Activated CD4-positive, alpha-beta T cell treated with anti-CD3 and anti-CD28 coated beads for 36 hours (primary cell): ENCODE measurements at regions not wholly inside any gene's neighbourhood (a gene's known extent, or its start where the extent isn't known, plus 50 kb on each side); places are given as distances from the start of the nearest gene placed in this dataset.

Experiments used
- ATAC-seq: fragments of 200-7000 bp; cut with Tn5 transposase; one replicate; pipeline ENCODE4 v1.10.0; 2021; ENCODE audit warnings: mild to moderate bottlenecking, moderate library complexity
- CTCF ChIA-PET: fragments of 350-600 bp; sonication (Branson Sonifier 250); formaldehyde crosslinking; loops from one replicate; lab custom pipeline; 2021; ENCODE audit warnings: antibody characterized with exemption; lab: Charles Lee
- POLR2A ChIA-PET: fragments of 350-600 bp; sonication (Branson Sonifier 250); formaldehyde crosslinking; loops from one replicate; lab custom pipeline; 2021; ENCODE audit warnings: antibody characterized with exemption, inconsistent platforms; lab: Charles Lee
- DNase-seq: peaks from one replicate; pipeline ENCODE4 v3.0.0-alpha.2; 2020
- H3K27ac Mint-ChIP-seq: one replicate; pipeline ENCODE4 v1.8.0; 2021; ENCODE audit warnings: mixed read lengths
- H3K27me3 Mint-ChIP-seq: one replicate; pipeline ENCODE4 v1.8.0; 2021; ENCODE audit warnings: mixed read lengths
- H3K36me3 Mint-ChIP-seq: one replicate; pipeline ENCODE4 v1.8.0; 2021; ENCODE audit warnings: low read depth, mixed read lengths
- H3K4me1 Mint-ChIP-seq: one replicate; pipeline ENCODE4 v1.8.0; 2021; ENCODE audit warnings: mixed read lengths
- H3K4me3 Mint-ChIP-seq: one replicate; pipeline ENCODE4 v1.8.0; 2021; ENCODE audit warnings: mild to moderate bottlenecking, moderate library complexity, mixed read lengths
- H3K9me3 Mint-ChIP-seq: one replicate; pipeline ENCODE4 v1.8.0; 2021; ENCODE audit warnings: low read depth, mixed read lengths
- intact Hi-C, 2 experiments: fragments of 100-400 bp; cut with DNase I in 1 of 2; cut with micrococcal nuclease in 1 of 2; formaldehyde crosslinking; loops; one replicate each; pipeline versions ENCODE4 v1.14.2 to v1.15.1; 2022 to 2024; cut with DNase I, micrococcal nuclease

DNA sequence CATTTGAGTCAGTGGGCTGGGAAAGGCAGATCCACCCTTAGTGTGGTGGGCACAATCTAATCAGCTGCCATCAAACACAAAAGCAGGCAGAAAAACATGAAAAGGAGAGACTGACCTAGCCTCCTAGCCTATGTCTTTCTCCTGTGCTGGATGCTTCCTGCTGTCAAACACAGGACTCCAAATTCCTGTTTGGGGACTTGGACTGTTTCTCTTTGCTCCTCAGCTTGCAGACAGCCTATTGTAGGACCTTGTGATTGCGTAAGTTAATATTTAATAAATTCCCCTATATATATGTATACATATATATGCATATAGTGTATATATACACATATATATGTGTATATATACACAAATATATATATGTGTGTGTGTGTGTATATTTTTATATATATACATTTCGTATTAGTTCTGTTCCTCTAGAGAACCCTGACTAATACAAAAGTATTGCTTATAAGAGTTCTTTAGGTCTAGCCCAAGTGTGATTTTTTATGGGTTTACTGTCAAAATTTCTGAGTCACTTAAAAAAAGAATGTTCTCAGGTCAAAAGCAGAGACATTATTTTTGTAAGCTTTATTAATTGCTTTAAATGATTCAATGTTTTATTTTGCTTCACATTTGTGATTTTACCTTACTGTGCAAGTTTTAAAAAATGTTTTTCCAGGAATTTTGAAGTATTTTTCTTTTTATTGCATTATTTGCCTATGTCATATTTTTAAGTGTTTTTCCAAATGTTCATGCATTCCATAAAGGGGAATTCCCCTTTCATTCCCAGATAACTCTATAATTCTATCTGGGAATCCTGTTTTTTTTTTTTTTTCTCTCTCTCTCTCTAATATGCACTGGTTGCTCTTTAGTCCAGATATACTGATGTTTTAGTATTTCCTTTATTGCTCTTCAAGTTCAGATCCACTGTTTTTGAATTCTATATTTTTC lies 92.1 kb upstream of the ADAMTS5 start:
- Mint-ChIP-seq H3K27ac (no peak overlapping the region), H3K27me3 (no peaks in the 10 kb centered on the region), H3K9me3 (peaks cover 13% of the 10 kb centered on the region), H3K36me3 (no peaks in the 10 kb centered on the region), H3K4me1 (no peaks in the 10 kb centered on the region), H3K4me3 (no peak overlapping the region)
- no peak for ATAC-seq
- ChIA-PET POLR2A (no interaction called here), CTCF (no interaction called here)
- no peak for DNase-seq
- intact Hi-C loops = no loop called here

DNA sequence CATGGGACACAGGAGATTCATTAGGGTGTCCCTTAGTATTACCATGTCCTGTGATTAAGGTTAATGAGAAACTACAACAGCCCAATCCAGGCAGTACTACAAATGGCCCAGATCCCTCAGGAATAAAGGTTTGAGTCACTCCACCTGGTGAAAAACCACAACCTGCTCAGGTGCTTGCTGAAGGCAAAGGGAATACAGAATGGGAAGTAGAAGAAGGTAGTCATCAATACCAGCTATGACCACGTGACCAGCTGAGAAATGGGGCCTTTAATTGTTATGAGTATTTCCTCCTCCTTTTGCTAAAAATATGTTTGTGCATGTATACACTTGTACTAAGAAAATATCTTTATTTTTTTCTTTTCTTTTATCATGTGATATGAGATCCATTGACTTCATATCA lies 91.1 kb upstream of the ADAMTS5 start:
- no peak overlapping the region for H3K4me3 Mint-ChIP-seq
- no peak for ATAC-seq
- ChIA-PET POLR2A (no interaction called here), CTCF (no interaction called here)
- H3K4me1 Mint-ChIP-seq = no peaks in the 10 kb centered on the region
- no peak for DNase-seq
- H3K9me3 Mint-ChIP-seq = peaks cover 11% of the 10 kb centered on the region
- H3K27ac Mint-ChIP-seq = no peak overlapping the region
- no peaks in the 10 kb centered on the region for H3K27me3 Mint-ChIP-seq
- intact Hi-C loops = no loop called here
- no peaks in the 10 kb centered on the region for H3K36me3 Mint-ChIP-seq

- POLR2A ChIA-PET = no interaction called here
- intact Hi-C loops = no loop called here
- Mint-ChIP-seq H3K4me3 (no peak overlapping the region), H3K4me1 (no peaks in the 10 kb centered on the region), H3K9me3 (no peaks in the 10 kb centered on the region), H3K36me3 (no peaks in the 10 kb centered on the region), H3K27ac (no peak overlapping the region), H3K27me3 (no peaks in the 10 kb centered on the region)
- ATAC-seq = no peak
- no peak for DNase-seq
- CTCF ChIA-PET = no interaction called here
Observed at GRCh38 chr21:27047658-27048314, 80.9 kb upstream of the ADAMTS5 start.

DNA sequence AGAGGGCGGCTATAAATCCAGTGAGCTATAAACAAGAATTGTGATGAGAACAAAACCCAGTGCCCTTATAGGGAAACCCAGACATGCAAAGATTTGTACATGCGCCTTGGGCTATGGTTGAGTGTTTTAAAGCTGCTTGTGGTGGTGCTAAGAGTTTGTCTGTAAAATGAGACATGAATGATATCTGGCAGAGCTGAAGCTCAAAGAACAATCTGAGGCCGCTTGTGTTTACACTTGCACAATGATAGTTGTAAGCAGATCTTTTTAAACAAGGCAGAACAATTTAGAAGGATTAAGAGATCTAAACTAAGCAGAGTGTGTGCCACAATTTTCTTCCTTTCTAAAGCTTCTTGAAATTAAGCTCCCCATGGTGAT lies 80.4 kb upstream of the ADAMTS5 start:
- CTCF ChIA-PET = no interaction called here
- POLR2A ChIA-PET = no interaction called here
- Mint-ChIP-seq H3K9me3 (no peaks in the 10 kb centered on the region), H3K27me3 (no peaks in the 10 kb centered on the region), H3K27ac (no peak overlapping the region), H3K36me3 (no peaks in the 10 kb centered on the region), H3K4me3 (no peak overlapping the region), H3K4me1 (no peaks in the 10 kb centered on the region)
- no peak for DNase-seq
- intact Hi-C loops = no loop called here
- ATAC-seq = no peak

- Mint-ChIP-seq H3K9me3 (no peaks in the 10 kb centered on the region), H3K4me3 (no peak overlapping the region)
- CTCF ChIA-PET = no interaction called here
Observed at GRCh38 chr21:27045281-27045985, 78.5 kb upstream of the ADAMTS5 start.

DNA sequence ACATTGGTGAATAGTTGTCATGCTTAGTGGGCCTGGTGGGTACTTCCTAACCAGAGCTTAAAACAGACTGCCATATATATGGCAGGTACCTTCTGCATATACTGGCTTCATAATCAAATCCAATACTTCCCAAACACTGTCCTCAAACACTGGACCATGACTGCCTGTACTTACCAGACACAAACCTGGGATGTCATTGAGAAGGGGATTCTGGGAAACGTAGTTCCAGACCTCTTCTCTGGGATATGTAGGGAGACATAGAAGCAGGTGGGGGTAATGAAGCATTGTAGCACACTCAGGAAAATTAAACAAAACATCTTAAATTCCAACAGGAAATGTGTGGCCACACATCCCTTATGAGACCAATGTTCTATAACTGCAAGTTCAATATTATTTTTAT lies 76.5 kb upstream of the ADAMTS5 start:
- CTCF ChIA-PET = no interaction called here
- ATAC-seq (no peak), DNase-seq (no peak)
- intact Hi-C loops = no loop called here
- Mint-ChIP-seq H3K36me3 (no peaks in the 10 kb centered on the region), H3K4me3 (no peak overlapping the region), H3K9me3 (no peaks in the 10 kb centered on the region), H3K27ac (no peak overlapping the region), H3K4me1 (no peaks in the 10 kb centered on the region), H3K27me3 (no peaks in the 10 kb centered on the region)
- POLR2A ChIA-PET = no interaction called here

More at GRCh38 chr21:27045281-27045985, 78.5 kb upstream of the ADAMTS5 start:
- ATAC-seq (no peak), DNase-seq (no peak)
- no peaks in the 10 kb centered on the region for H3K36me3 Mint-ChIP-seq
- intact Hi-C loops = no loop called here
- H3K27me3 Mint-ChIP-seq = no peaks in the 10 kb centered on the region
- POLR2A ChIA-PET = no interaction called here
- H3K27ac Mint-ChIP-seq = no peak overlapping the region
- no peaks in the 10 kb centered on the region for H3K4me1 Mint-ChIP-seq

DNA sequence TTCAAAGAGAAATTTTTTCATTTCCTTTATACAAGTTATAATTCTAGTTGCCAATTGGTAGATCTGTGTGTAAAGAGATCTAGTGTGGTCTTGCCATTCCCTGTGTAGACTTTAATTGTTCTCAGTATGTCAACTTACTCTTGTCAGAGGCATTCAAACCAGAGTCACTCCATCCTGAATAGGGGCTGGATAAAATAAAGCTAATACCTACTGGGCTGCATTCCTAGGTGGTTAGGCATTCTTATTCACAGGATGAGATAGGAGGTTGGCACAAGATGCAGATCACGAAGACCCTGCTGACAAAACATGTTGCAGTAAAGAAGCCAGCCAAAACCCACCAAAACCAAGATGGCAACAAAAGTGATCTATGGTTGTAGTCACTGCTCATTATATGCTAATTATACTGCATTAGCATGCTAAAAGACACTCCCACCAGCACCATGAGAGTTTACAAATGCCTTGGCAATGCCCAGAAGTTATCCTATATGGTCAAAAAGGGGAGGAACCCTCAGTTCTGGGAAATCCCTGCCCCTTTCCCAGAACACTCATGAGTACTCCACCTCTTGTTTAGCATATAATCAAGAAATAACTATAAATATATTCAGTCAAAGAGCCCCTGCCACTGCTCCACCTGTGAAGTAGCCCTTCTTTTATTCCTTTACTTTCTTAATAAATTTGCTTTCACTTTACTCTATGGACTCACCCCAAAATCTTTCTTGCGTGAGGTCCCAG lies 74.0 kb upstream of the ADAMTS5 start:
- Mint-ChIP-seq H3K4me1 (no peaks in the 10 kb centered on the region), H3K36me3 (no peaks in the 10 kb centered on the region), H3K4me3 (no peak overlapping the region), H3K27ac (no peak overlapping the region), H3K9me3 (no peaks in the 10 kb centered on the region), H3K27me3 (no peaks in the 10 kb centered on the region)
- POLR2A ChIA-PET = no interaction called here
- DNase-seq (no peak), ATAC-seq (no peak)
- intact Hi-C loops = no loop called here
- CTCF ChIA-PET = no interaction called here

GRCh38 chr21:27036736-27037301 lies 69.9 kb upstream of the ADAMTS5 start:
- ATAC-seq (no peak), DNase-seq (no peak)
- Mint-ChIP-seq H3K4me3 (no peak overlapping the region), H3K27me3 (no peaks in the 10 kb centered on the region), H3K36me3 (no peaks in the 10 kb centered on the region), H3K4me1 (no peaks in the 10 kb centered on the region), H3K27ac (no peak overlapping the region), H3K9me3 (no peaks in the 10 kb centered on the region)
- intact Hi-C loops = no loop called here
- ChIA-PET CTCF (interaction anchor here (0.5 kb wide), 1 partner anchor 164 kb away, joined by 3 read pairs; no protein-coding TSS in a partner anchor), POLR2A (no interaction called here)

DNA sequence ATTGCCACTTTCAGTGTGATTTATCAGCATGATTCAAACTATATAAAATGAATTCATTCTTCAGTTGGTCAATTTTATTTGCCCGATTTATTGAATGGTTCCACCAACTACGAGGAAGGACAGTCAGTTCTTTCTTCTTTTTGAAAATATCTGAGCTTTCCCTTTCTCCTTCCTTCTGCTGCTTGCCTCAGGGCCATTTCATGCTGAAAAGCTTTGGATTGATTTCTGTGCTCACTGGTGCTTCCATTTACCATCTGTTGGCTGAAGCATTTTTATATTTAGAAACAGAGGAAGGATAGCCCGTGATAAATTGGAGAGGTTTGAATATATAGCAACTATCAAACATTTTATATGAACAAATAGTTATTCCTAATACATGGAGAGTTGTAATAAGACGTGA lies 68.9 kb upstream of the ADAMTS5 start:
- intact Hi-C loops = no loop called here
- POLR2A ChIA-PET = no interaction called here

GRCh38 chr21:27034796-27035195 lies 67.9 kb upstream of the ADAMTS5 start:
- Mint-ChIP-seq H3K4me1 (no peaks in the 10 kb centered on the region), H3K27me3 (no peaks in the 10 kb centered on the region), H3K4me3 (no peak overlapping the region), H3K9me3 (no peaks in the 10 kb centered on the region), H3K36me3 (no peaks in the 10 kb centered on the region), H3K27ac (no peak overlapping the region)
- ATAC-seq (no peak), DNase-seq (no peak)
- POLR2A ChIA-PET = no interaction called here
- CTCF ChIA-PET = no interaction called here
- intact Hi-C loops = no loop called here

More for the DNA sequence above, 68.9 kb upstream of the ADAMTS5 start:
- ATAC-seq (no peak), DNase-seq (no peak)
- Mint-ChIP-seq H3K27me3 (no peaks in the 10 kb centered on the region), H3K36me3 (no peaks in the 10 kb centered on the region), H3K9me3 (no peaks in the 10 kb centered on the region), H3K27ac (no peak overlapping the region), H3K4me1 (no peaks in the 10 kb centered on the region), H3K4me3 (no peak overlapping the region)
- CTCF ChIA-PET = no interaction called here

DNA sequence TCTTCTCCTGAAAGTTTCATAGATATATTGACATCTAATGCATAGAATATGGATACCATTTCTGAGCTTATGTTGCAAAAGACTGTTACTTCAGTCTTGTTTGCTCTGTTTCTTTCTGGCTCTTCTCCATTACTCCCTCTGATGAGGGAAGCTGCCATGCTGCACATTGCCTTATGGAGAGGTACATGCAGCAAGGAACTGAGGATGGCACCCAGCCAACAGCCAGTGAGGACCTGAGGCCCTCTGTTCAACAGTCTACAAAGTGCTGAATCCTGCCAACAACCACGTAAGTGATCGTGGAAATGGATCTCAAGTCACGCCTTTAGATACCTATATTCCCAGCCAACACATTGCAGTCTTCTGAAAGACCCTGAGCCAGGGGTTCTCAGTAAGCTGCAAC lies 66.6 kb upstream of the ADAMTS5 start:
- no peak overlapping the region for H3K4me3 Mint-ChIP-seq
- H3K4me1 Mint-ChIP-seq = no peaks in the 10 kb centered on the region
- ChIA-PET POLR2A (no interaction called here), CTCF (no interaction called here)
- no peaks in the 10 kb centered on the region for H3K27me3 Mint-ChIP-seq
- DNase-seq (no peak), ATAC-seq (no peak)
- no peaks in the 10 kb centered on the region for H3K9me3 Mint-ChIP-seq
- no peaks in the 10 kb centered on the region for H3K36me3 Mint-ChIP-seq
- H3K27ac Mint-ChIP-seq = no peak overlapping the region
- intact Hi-C loops = no loop called here
